Tibial artery (tissue), 4 donors: ENCODE measurements at regions not wholly inside any gene's neighbourhood (a gene's known extent, or its start where the extent isn't known, plus 50 kb on each side); places are given as distances from the start of the nearest gene placed in this dataset.
"Not testable (repeated sequence)": the region's sequence is repeated elsewhere in the genome, so short reads cannot be mapped to it uniquely, and the experiment has no call there.

ENCODE experiments used
- DNase-seq, 2 donors: peaks; one replicate each; pipeline ENCODE4 v3.0.0-alpha.2; 2019
- H3K27ac ChIP-seq, 2 donors: fragments of 200-600 bp; sonication (generic) in 1 of 2; 1 replicate in 1 of 2; 2 replicates in 1 of 2; pipeline ENCODE4 v1.5.1; 2018 to 2019; ENCODE audit warnings: mild to moderate bottlenecking in 1 of 2
- H3K27me3 ChIP-seq, 2 donors: fragments of 200-600 bp; sonication (generic) in 1 of 2; one replicate each; pipeline versions ENCODE4 v1.5.1 to v1.6.0; 2016 to 2019
- H3K36me3 ChIP-seq, 3 donors: fragments of 200-600 bp; sonication (generic) in 2 of 3; one replicate each; pipeline ENCODE4 v1.5.1; 2016 to 2019; ENCODE audit warnings: mild to moderate bottlenecking in 2 of 3
- H3K4me1 ChIP-seq, 4 donors: fragments of 200-600 bp; sonication (generic) in 2 of 4; 1 replicate in 3 of 4; 2 replicates in 1 of 4; pipeline ENCODE4 v1.5.1; 2016 to 2019
- H3K4me3 ChIP-seq, 2 donors: fragments of 200-600 bp; sonication (generic) in 1 of 2; 1 replicate in 1 of 2; 2 replicates in 1 of 2; pipeline ENCODE4 v1.5.1; 2018 to 2019; ENCODE audit warnings: mild to moderate bottlenecking in 2 of 2
- H3K9me3 ChIP-seq, 3 donors: fragments of 200-600 bp; sonication (generic) in 1 of 3; one replicate each; pipeline ENCODE4 v1.5.1; 2016 to 2019
- CTCF ChIP-seq, 2 experiments: fragments of 200-600 bp in 1 of 2; fragments of 450-650 bp in 1 of 2; IDR thresholded peaks; one replicate each; pipeline ENCODE4 v1.5.1; 2017 to 2019; ENCODE audit warnings: antibody characterized with exemption in 2 of 2, mild to moderate bottlenecking in 1 of 2, moderate library complexity in 1 of 2
- intact Hi-C: fragments of 100-400 bp; cut with DNase I; formaldehyde crosslinking; loops from one replicate; pipeline ENCODE4 v1.15.0; 2023; ENCODE audit warnings: low total_unique reads

GRCh38 chr5:102154791-102155605, 141.1 kb downstream of the SLCO4C1 start:
- H3K9me3 ChIP-seq, intact Hi-C loops, H3K27ac ChIP-seq, H3K4me3 ChIP-seq, H3K27me3 ChIP-seq, H3K36me3 ChIP-seq, DNase-seq, H3K4me1 ChIP-seq: not testable (repeated sequence)

- no peak overlapping the region for H3K4me3 ChIP-seq
- no peaks in the 10 kb centered on the region for H3K9me3 ChIP-seq
- H3K27ac ChIP-seq, result no peak overlapping the region
- H3K4me1 ChIP-seq, result no peaks in the 10 kb centered on the region
- no peak for TF ChIP-seq CTCF (IDR thresholded peaks at IDR 0.05)
- H3K27me3 ChIP-seq, result no peaks in the 10 kb centered on the region
- intact Hi-C loops, result no loop called here
- no peak for DNase-seq
- H3K36me3 ChIP-seq, result no peaks in the 10 kb centered on the region
Observed at GRCh38 chr5:102154291-102154690, 141.8 kb downstream of the SLCO4C1 start.

- no peak overlapping the region for H3K4me3 ChIP-seq
- intact Hi-C loops, result no loop called here
- no peak for DNase-seq
- H3K27ac ChIP-seq, result no peak overlapping the region
- no peaks in the 10 kb centered on the region for H3K4me1 ChIP-seq
- no peaks in the 10 kb centered on the region for H3K27me3 ChIP-seq
- peak in 1 of 2 experiments; percentile 9 for TF ChIP-seq CTCF (IDR thresholded peaks at IDR 0.05)
- H3K9me3 ChIP-seq, result no peaks in the 10 kb centered on the region
- H3K36me3 ChIP-seq, result no peaks in the 10 kb centered on the region
Observed at GRCh38 chr5:102153003-102153759, 142.9 kb downstream of the SLCO4C1 start.

GRCh38 chr5:102139029-102139428, 157.1 kb downstream of the SLCO4C1 start:
- H3K9me3 ChIP-seq, result no peaks in the 10 kb centered on the region
- intact Hi-C loops, result no loop called here
- no peaks in the 10 kb centered on the region for H3K27me3 ChIP-seq
- H3K36me3 ChIP-seq, result no peaks in the 10 kb centered on the region
- no peaks in the 10 kb centered on the region for H3K4me1 ChIP-seq
- no peak for DNase-seq
- H3K27ac ChIP-seq, result no peak overlapping the region
- no peak overlapping the region for H3K4me3 ChIP-seq
- no peak for TF ChIP-seq CTCF (IDR thresholded peaks at IDR 0.05)

- DNase-seq, result no peak
- Histone ChIP-seq H3K4me1 (no peaks in the 10 kb centered on the region), H3K36me3 (no peaks in the 10 kb centered on the region), H3K9me3 (no peaks in the 10 kb centered on the region), H3K27me3 (no peaks in the 10 kb centered on the region), H3K27ac (no peak overlapping the region), H3K4me3 (no peak overlapping the region)
- intact Hi-C loops, result no loop called here
- no peak for TF ChIP-seq CTCF (IDR thresholded peaks at IDR 0.05)
Observed at GRCh38 chr5:102138243-102138653, 157.8 kb downstream of the SLCO4C1 start.

GRCh38 chr5:102130890-102131289, 165.2 kb downstream of the SLCO4C1 start:
- Histone ChIP-seq H3K36me3 (no peaks in the 10 kb centered on the region), H3K4me3 (no peak overlapping the region), H3K27me3 (no peaks in the 10 kb centered on the region), H3K4me1 (no peaks in the 10 kb centered on the region), H3K27ac (no peak overlapping the region), H3K9me3 (no peaks in the 10 kb centered on the region)
- TF ChIP-seq CTCF (IDR thresholded peaks at IDR 0.05), result no peak
- intact Hi-C loops, result no loop called here
- DNase-seq, result no peak
